Upper lobe of right lung (tissue), 1 donor: ENCODE measurements at regions not wholly inside any gene's neighbourhood (a gene's known extent, or its start where the extent isn't known, plus 50 kb on each side); places are given as distances from the start of the nearest gene placed in this dataset.
A peak's percentile ranks its signal among the peaks of the same experiment; 100 is the strongest.

Experiments used
- ATAC-seq: fragments of 200-7000 bp; cut with Tn5 transposase; one replicate; pipeline ENCODE4 v1.9.1; 2020; ENCODE audit warnings: mild to moderate bottlenecking, moderate library complexity
- DNase-seq: peaks from one replicate; pipeline ENCODE4 v3.0.0-alpha.2; 2020
- H3K27ac ChIP-seq: fragments of 200-600 bp; one replicate; pipeline ENCODE4 v1.8.0; 2022
- H3K27me3 ChIP-seq: fragments of 200-600 bp; one replicate; pipeline ENCODE4 v1.8.0; 2022; ENCODE audit warnings: mild to moderate bottlenecking
- H3K36me3 ChIP-seq: fragments of 200-600 bp; one replicate; pipeline ENCODE4 v1.8.0; 2022
- H3K4me1 ChIP-seq: fragments of 200-600 bp; one replicate; pipeline ENCODE4 v1.8.0; 2022
- H3K4me3 ChIP-seq: fragments of 200-600 bp; one replicate; pipeline ENCODE4 v1.8.0; 2022; ENCODE audit warnings: mild to moderate bottlenecking
- H3K9me3 ChIP-seq: fragments of 200-600 bp; one replicate; pipeline ENCODE4 v1.8.0; 2022
- intact Hi-C: fragments of 100-400 bp; cut with DNase I; formaldehyde crosslinking; loops from one replicate; pipeline ENCODE4 v1.11.0; 2022
- TF ChIP-seq, protein P1 (sequence below): fragments of 200-600 bp; IDR thresholded peaks from one replicate; pipeline ENCODE4 v1.8.0; 2022; ENCODE audit warnings: antibody characterized with exemption
- donor health status: DM: no; HTN: yes; CAD: no; lungs with severe emphysema.

DNA sequence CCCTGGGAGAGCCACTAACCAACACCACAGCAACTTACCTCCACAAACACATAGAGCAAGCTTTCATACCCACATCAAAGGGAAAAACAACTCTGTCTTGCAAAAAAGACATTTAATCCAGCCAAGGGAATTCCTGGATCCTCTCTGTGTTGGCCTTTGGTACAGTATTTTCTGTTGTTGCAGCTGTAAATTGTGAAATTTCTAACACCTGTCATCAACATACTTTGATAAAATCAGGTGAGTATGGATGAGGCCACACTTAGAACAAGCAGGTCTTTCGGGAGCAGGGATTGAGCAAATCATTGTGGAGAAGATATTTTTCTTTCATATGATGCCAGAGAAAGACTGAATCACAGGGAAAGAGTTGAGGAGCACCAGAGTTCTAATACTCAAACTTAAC lies 89.3 kb downstream of the SPTSSA start:
- no peaks in the 10 kb centered on the region for H3K27me3 ChIP-seq
- H3K36me3 ChIP-seq, result no peaks in the 10 kb centered on the region
- peak overlapping the region; percentile 82 for H3K27ac ChIP-seq
- intact Hi-C loops, result no loop called here
- ATAC-seq (no peak), DNase-seq (no peak)
- no peak overlapping the region for H3K4me3 ChIP-seq
- TF ChIP-seq, protein P1, sequence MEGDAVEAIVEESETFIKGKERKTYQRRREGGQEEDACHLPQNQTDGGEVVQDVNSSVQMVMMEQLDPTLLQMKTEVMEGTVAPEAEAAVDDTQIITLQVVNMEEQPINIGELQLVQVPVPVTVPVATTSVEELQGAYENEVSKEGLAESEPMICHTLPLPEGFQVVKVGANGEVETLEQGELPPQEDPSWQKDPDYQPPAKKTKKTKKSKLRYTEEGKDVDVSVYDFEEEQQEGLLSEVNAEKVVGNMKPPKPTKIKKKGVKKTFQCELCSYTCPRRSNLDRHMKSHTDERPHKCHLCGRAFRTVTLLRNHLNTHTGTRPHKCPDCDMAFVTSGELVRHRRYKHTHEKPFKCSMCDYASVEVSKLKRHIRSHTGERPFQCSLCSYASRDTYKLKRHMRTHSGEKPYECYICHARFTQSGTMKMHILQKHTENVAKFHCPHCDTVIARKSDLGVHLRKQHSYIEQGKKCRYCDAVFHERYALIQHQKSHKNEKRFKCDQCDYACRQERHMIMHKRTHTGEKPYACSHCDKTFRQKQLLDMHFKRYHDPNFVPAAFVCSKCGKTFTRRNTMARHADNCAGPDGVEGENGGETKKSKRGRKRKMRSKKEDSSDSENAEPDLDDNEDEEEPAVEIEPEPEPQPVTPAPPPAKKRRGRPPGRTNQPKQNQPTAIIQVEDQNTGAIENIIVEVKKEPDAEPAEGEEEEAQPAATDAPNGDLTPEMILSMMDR, result no peak
- H3K9me3 ChIP-seq, result no peaks in the 10 kb centered on the region
- peaks cover 20% of the 10 kb centered on the region for H3K4me1 ChIP-seq

DNA sequence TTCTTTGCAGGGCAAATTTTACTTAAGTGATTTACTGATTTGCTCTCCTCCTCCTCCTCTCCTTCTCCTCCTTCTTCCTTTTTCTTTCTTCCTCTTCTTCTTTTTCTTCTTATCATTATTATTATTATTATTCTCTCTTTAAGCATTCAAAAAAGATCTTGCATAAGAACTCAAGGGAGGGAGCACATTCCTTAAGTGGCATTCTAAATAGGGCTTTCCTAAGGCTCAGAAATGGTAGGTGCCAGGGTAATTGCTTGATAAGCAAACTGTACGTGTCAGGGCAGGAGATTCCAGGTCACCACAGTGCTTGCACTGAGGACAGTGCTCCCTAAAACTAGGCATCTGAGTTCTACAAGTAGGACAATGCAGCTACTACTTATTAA lies 92.4 kb downstream of the SPTSSA start:
- peak; percentile 42 for ATAC-seq
- DNase-seq, result no peak
- Histone ChIP-seq H3K27me3 (no peaks in the 10 kb centered on the region), H3K27ac (peak overlapping the region; percentile 80), H3K9me3 (no peaks in the 10 kb centered on the region), H3K4me3 (no peak overlapping the region), H3K4me1 (peaks cover 24% of the 10 kb centered on the region), H3K36me3 (no peaks in the 10 kb centered on the region)
- TF ChIP-seq, protein P1, result no peak
- intact Hi-C loops, result no loop called here

DNA sequence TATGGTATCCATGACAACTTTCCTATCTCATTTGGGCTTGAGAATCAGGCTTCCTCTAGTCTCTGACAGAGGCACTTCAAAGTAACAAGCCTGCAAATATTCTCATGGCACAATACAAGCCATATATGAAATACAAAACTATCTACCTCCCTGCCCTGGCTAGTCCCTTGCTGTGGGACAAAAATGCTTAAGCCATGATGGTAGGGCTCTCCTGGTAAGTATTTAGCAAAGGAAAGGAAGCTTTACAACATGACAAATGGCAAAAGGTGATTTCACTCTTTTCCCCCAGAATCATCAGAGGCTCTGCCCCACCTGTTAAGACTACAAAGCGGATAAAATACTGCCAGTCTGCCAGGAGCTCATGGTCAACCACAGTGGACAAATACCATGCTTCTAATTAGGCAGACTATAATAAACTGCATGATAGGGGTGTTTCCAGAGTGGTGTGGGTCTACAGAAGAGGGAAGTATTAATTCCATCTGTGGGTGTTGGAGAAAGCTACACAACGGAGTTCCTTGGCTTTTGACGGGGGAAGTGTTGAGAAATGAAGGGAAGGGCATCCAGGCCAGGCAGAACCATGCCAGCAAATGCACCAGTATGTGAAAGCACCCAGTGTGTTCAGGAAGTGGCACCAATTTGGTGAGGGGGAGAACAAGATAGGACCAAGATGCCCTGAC lies 92.9 kb downstream of the SPTSSA start:
- Histone ChIP-seq H3K27ac (peak overlapping the region; percentile 80), H3K36me3 (no peaks in the 10 kb centered on the region), H3K4me1 (peaks cover 25% of the 10 kb centered on the region), H3K9me3 (no peaks in the 10 kb centered on the region), H3K4me3 (no peak overlapping the region), H3K27me3 (no peaks in the 10 kb centered on the region)
- intact Hi-C loops, result no loop called here
- ATAC-seq (peak; percentile 63), DNase-seq (no peak)
- TF ChIP-seq, protein P1, result no peak

DNA sequence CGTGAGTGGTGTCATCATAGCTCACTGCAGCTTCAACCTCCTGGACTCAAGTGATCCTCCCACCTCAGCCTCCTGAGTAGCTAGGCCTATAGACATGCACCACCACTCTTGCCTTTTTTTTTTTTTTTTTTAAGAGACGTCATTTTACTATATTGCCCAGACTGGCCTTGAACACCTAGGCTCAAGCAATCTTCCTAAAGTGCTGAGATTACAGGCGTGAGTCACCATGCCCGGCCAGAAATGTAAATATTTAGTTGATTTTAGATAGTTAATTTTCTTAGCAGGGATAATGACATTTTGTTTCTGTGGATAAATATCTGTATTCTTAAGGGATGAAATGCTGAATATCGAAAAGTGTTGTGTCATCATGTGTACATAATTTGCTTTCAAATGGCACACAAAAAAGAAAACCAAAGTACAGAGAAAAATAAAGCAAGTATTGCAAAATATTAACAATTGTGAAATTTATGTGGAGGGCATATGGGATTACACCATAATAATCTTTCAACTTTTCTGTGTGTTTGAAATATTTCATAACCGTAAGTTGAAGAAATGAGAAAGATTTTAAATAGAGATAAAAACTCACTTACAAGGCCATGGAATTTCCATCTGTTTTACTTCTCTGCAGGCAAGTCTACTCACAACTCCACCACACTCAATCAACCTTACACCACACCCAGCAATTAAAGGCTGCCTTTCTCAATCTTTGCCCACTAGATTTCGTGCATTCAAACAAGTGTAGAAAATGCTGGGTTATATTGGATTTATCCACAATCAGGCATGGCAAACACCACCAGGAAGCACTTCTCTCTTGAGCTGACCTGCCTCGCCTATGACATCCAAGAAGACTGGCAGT lies 93.7 kb downstream of the SPTSSA start:
- H3K4me3 ChIP-seq, result no peak overlapping the region
- intact Hi-C loops, result no loop called here
- no peaks in the 10 kb centered on the region for H3K9me3 ChIP-seq
- TF ChIP-seq, protein P1, result no peak
- peaks cover 32% of the 10 kb centered on the region for H3K4me1 ChIP-seq
- peak overlapping the region; percentile 80 for H3K27ac ChIP-seq
- ATAC-seq, result peak; percentile 66
- H3K36me3 ChIP-seq, result no peaks in the 10 kb centered on the region
- no peaks in the 10 kb centered on the region for H3K27me3 ChIP-seq
- no peak for DNase-seq

DNA sequence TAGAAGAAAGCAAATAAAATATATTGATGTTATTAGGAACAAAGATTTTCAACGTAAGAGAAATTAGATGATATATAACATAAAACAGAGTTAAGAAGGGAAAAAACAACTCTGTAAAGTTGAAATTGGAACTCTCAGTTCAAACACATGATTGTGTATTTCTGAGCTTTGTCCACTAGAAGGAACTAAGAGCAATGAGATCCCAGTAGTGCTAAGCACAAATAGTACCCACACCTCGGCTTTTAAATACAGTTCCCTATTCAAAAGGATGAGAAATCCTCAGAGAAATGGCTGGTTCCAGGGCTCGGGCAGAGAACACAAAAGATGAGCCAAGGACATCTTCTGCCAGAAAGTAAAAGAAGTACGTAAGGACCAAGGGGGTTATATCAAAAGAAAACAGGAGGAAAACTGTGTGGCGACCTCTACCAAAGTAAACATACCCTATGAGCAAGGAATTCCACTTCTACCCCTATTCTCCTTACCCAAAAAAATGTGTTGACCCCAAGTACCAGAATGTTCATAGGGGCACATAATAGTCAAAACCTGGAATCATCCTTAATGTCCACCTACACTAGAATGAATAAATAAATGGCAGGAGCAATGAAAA lies 96.6 kb downstream of the SPTSSA start:
- intact Hi-C loops, result no loop called here

More for the DNA sequence above, 96.6 kb downstream of the SPTSSA start:
- DNase-seq (no peak), ATAC-seq (peak; percentile 60)
- no peak overlapping the region for H3K27ac ChIP-seq
- TF ChIP-seq, protein P1, result peak; percentile 47
- peaks cover 45% of the 10 kb centered on the region for H3K4me1 ChIP-seq
- H3K27me3 ChIP-seq, result no peaks in the 10 kb centered on the region
- no peak overlapping the region for H3K4me3 ChIP-seq
- no peaks in the 10 kb centered on the region for H3K36me3 ChIP-seq
- H3K9me3 ChIP-seq, result no peaks in the 10 kb centered on the region
